Keratinocyte (primary cell): ENCODE measurements at regions not wholly inside any gene's neighbourhood (a gene's known extent, or its start where the extent isn't known, plus 50 kb on each side); places are given as distances from the start of the nearest gene placed in this dataset.

ENCODE experiments used
- DNase-seq: peaks from one replicate; pipeline ENCODE4 v3.0.0-alpha.2; 2011; ENCODE audit warnings: low read depth, missing footprints, low spot score
- FAIRE-seq: peaks from 2 replicates; lab custom pipeline; 2011; peaks lifted over from hg19 to GRCh38; lab: Jason Lieb, UNC
- H2AFZ ChIP-seq: 2 replicates; pipeline ENCODE4 v1.6.0; 2012; ENCODE audit warnings: low read length, control low read depth, inconsistent platforms; ENCODE audit not compliant: control insufficient read depth
- H3K27ac ChIP-seq: 2 replicates; pipeline ENCODE4 v1.5.1; 2011; ENCODE audit warnings: low read length; ENCODE audit not compliant: control insufficient read depth, insufficient read depth
- H3K27me3 ChIP-seq: 3 replicates; pipeline ENCODE4 v1.6.0; 2011; ENCODE audit warnings: low read length; ENCODE audit not compliant: control insufficient read depth, insufficient read depth; ENCODE audit errors: extremely low read depth
- H3K36me3 ChIP-seq, 2 experiments: 2 replicates in 1 of 2; 3 replicates in 1 of 2; pipeline ENCODE4 v1.5.1; 2011; ENCODE audit warnings: low read length in 2 of 2, mild to moderate bottlenecking in 1 of 2; ENCODE audit not compliant: control insufficient read depth in 2 of 2, insufficient read depth in 2 of 2; ENCODE audit errors: extremely low read depth in 1 of 2
- H3K4me1 ChIP-seq: 3 replicates; pipeline ENCODE4 v1.5.1; 2011; ENCODE audit warnings: low read length; ENCODE audit not compliant: control insufficient read depth, insufficient read depth; ENCODE audit errors: extremely low read depth
- H3K4me2 ChIP-seq: 3 replicates; pipeline ENCODE4 v1.6.0; 2011; ENCODE audit warnings: low read depth, low read length; ENCODE audit not compliant: control insufficient read depth, insufficient read depth; ENCODE audit errors: extremely low read depth
- H3K4me3 ChIP-seq, 3 experiments: fragments of 200-600 bp in 1 of 3; sonication (generic) in 1 of 3; 2 replicates in 2 of 3; 3 replicates in 1 of 3; pipeline ENCODE4 v1.5.1; 2011 to 2016; ENCODE audit warnings: low read length in 3 of 3, mild to moderate bottlenecking in 3 of 3, control low read depth in 2 of 3, inconsistent platforms in 1 of 3, low read depth in 1 of 3, mixed read lengths in 1 of 3, mixed run types in 1 of 3, moderate library complexity in 1 of 3; ENCODE audit not compliant: control insufficient read depth in 2 of 3, insufficient read depth in 2 of 3; ENCODE audit errors: extremely low read depth in 1 of 3
- H3K79me2 ChIP-seq: 2 replicates; pipeline ENCODE4 v1.6.0; 2012; ENCODE audit warnings: low read length; ENCODE audit not compliant: control insufficient read depth, insufficient read depth
- H3K9ac ChIP-seq: 3 replicates; pipeline ENCODE4 v1.6.0; 2011; ENCODE audit warnings: low read length; ENCODE audit not compliant: control insufficient read depth, insufficient read depth; ENCODE audit errors: extremely low read depth
- H3K9me1 ChIP-seq: 3 replicates; pipeline ENCODE4 v1.6.0; 2011; ENCODE audit warnings: low read length; ENCODE audit not compliant: control insufficient read depth, insufficient read depth; ENCODE audit errors: extremely low read depth
- H3K9me3 ChIP-seq: 2 replicates; pipeline ENCODE4 v1.5.1; 2012; ENCODE audit warnings: low read depth, low read length; ENCODE audit not compliant: control insufficient read depth
- H4K20me1 ChIP-seq: 3 replicates; pipeline ENCODE4 v1.6.0; 2011; ENCODE audit warnings: low read length; ENCODE audit not compliant: control insufficient read depth, insufficient read depth; ENCODE audit errors: extremely low read depth
- EZH2 ChIP-seq: IDR thresholded peaks from one replicate; pipeline ENCODE4 v1.6.1; 2012; ENCODE audit warnings: inconsistent platforms, mild to moderate bottlenecking, low read length, moderate library complexity
- dilution Hi-C: fragments of 300-500 bp; cut with MboI; formaldehyde crosslinking; loops from one replicate; pipeline ENCODE4 v1.7.0; 2020; ENCODE audit warnings: low sequenced_read_pairs; ENCODE audit not compliant: extremely low pct_ligation_motif_present
- TF ChIP-seq, protein P1 (sequence below), 3 experiments: IDR thresholded peaks in 1 of 3; conservative IDR thresholded peaks in 1 of 3; optimal IDR thresholded peaks in 1 of 3; 2 replicates in 2 of 3; 3 replicates in 1 of 3; pipeline versions ENCODE3 to v1.5.1; 2011; ENCODE audit warnings: low read length in 3 of 3, mild to moderate bottlenecking in 3 of 3, moderate library complexity in 2 of 3, control low read depth in 1 of 3, inconsistent platforms in 1 of 3; ENCODE audit not compliant: insufficient read depth in 2 of 3; ENCODE audit errors: extremely low read depth in 1 of 3

DNA sequence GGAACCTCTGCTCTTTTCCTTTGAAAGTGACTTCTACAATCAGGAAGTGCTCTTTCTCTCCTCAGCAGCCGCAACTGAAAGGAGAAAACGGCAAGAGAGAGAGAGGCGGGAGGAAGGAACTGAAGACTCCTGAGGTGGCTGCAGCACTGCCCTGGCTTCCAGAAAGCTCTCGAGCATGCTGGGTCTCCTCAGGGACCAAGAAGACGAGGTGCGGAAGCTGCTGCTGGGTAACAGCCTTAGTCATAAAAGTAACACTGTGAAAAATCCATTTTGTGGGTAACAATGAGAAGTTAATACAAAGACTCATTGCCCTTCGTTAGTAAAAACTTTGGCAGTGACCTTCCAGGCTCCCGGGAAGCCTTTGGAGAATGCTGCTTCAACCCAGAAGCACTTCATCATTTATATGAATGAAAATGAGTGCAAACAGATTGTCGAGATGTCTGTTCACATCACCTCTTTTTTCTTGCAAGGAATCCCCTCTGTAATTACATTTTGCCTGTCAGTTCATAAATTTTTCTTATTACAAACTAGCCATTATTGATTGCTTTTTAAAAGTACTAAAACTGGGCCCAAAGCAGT, 473.4 kb downstream of the SOX6 start:
- Histone ChIP-seq H3K27ac (no peak overlapping the region), H3K36me3 (no peaks in the 10 kb centered on the region), H4K20me1 (no peaks in the 10 kb centered on the region), H3K4me3 (no peak overlapping the region), H2AFZ (no peak overlapping the region), H3K27me3 (no peaks in the 10 kb centered on the region), H3K4me2 (no peak overlapping the region), H3K9me1 (no peaks in the 10 kb centered on the region), H3K4me1 (no peaks in the 10 kb centered on the region), H3K9ac (no peak overlapping the region), H3K9me3 (no peaks in the 10 kb centered on the region), H3K79me2 (no peaks in the 10 kb centered on the region)
- dilution Hi-C loops: no loop called here
- DNase-seq: no peak
- TF ChIP-seq, protein P1, sequence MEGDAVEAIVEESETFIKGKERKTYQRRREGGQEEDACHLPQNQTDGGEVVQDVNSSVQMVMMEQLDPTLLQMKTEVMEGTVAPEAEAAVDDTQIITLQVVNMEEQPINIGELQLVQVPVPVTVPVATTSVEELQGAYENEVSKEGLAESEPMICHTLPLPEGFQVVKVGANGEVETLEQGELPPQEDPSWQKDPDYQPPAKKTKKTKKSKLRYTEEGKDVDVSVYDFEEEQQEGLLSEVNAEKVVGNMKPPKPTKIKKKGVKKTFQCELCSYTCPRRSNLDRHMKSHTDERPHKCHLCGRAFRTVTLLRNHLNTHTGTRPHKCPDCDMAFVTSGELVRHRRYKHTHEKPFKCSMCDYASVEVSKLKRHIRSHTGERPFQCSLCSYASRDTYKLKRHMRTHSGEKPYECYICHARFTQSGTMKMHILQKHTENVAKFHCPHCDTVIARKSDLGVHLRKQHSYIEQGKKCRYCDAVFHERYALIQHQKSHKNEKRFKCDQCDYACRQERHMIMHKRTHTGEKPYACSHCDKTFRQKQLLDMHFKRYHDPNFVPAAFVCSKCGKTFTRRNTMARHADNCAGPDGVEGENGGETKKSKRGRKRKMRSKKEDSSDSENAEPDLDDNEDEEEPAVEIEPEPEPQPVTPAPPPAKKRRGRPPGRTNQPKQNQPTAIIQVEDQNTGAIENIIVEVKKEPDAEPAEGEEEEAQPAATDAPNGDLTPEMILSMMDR (optimal IDR thresholded peaks at IDR 0.05 in 1 of 3, IDR thresholded peaks at IDR 0.05 in 1 of 3, conservative IDR thresholded peaks at IDR 0.05 in 1 of 3; ENCODE audit: extremely low read depth in 1 of 3, insufficient read depth in 2 of 3, low read length in 3 of 3): no peak
- no peak for FAIRE-seq

GRCh38 chr11:15883455-15883920, 472.9 kb downstream of the SOX6 start:
- no peaks in the 10 kb centered on the region for H3K36me3 ChIP-seq
- dilution Hi-C loops: no loop called here
- H3K9ac ChIP-seq: no peak overlapping the region
- no peak overlapping the region for H3K4me3 ChIP-seq
- H3K4me2 ChIP-seq: no peak overlapping the region
- no peaks in the 10 kb centered on the region for H3K79me2 ChIP-seq
- TF ChIP-seq, protein P1 (optimal IDR thresholded peaks at IDR 0.05 in 1 of 3, IDR thresholded peaks at IDR 0.05 in 1 of 3, conservative IDR thresholded peaks at IDR 0.05 in 1 of 3; ENCODE audit: extremely low read depth in 1 of 3, insufficient read depth in 2 of 3, low read length in 3 of 3): no peak
- TF ChIP-seq EZH2: no peak
- H3K9me3 ChIP-seq: no peaks in the 10 kb centered on the region
- no peaks in the 10 kb centered on the region for H3K4me1 ChIP-seq
- FAIRE-seq: no peak
- H4K20me1 ChIP-seq: no peaks in the 10 kb centered on the region
- no peak overlapping the region for H3K27ac ChIP-seq
- H3K9me1 ChIP-seq: no peaks in the 10 kb centered on the region
- H3K27me3 ChIP-seq: no peaks in the 10 kb centered on the region
- DNase-seq: no peak
- no peak overlapping the region for H2AFZ ChIP-seq
